ENCODE measurements at regions not wholly inside any gene's neighbourhood (a gene's known extent, or its start where the extent isn't known, plus 50 kb on each side); places are given as distances from the start of the nearest gene placed in this dataset.

DNA sequence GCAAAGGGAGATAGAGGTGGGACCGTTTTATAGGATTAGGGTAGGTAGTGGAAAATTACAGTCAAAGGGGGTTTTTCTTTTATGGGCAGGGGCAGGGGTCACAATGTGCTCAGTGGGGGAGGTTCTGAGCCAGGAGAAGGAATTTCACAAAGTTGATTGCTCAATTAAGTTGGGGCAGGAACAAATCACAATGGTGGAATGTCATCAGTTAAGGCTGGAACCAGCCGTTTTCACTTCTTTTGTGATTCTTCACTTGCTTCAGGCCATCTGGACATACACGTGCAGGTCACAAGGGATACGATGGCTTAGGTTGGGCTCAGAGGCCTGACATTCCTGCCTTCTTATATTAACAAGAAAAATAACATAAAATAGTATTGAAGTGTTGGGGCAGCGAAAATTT lies 453.8 kb downstream of the VGLL3 start:
- Histone ChIP-seq H3K4me3 (ENCODE audit: low read depth, low read length) (no peak overlapping the region), H3K9me3 (ENCODE audit: control insufficient read depth in 2 of 2, low read length in 2 of 2) (peaks cover 0 to 10% of the 10 kb centered on the region in 2 experiments)
- no peak overlapping the region for H3K27ac Mint-ChIP-seq

GRCh38 chr3:86519819-86520218 lies 471.1 kb downstream of the VGLL3 start:
- H3K27ac Mint-ChIP-seq = no peak overlapping the region
- Histone ChIP-seq H3K4me1 (ENCODE audit: control insufficient read depth, insufficient read depth, low read length, poor library complexity, severe bottlenecking) (no peaks in the 10 kb centered on the region), H3K36me3 (ENCODE audit: control insufficient read depth, insufficient read depth, low read length) (no peaks in the 10 kb centered on the region), H3K4me3 (ENCODE audit: low read depth, low read length) (no peak overlapping the region), H3K27ac (ENCODE audit: insufficient read depth, low read length, poor library complexity, severe bottlenecking) (no peak overlapping the region), H3K27me3 (ENCODE audit: control insufficient read depth, insufficient read depth, low read length) (no peaks in the 10 kb centered on the region), H3K9me3 (ENCODE audit: control insufficient read depth in 2 of 2, low read length in 2 of 2) (no peaks in the 10 kb centered on the region)
- no peaks in the 10 kb centered on the region for H3K4me1 Mint-ChIP-seq
- H3K36me3 Mint-ChIP-seq = no peaks in the 10 kb centered on the region
- H3K4me3 Mint-ChIP-seq = no peak overlapping the region
- no peak for ATAC-seq (ENCODE audit: low read depth in 2 of 2)
- no peak for DNase-seq
- H3K27me3 Mint-ChIP-seq = no peaks in the 10 kb centered on the region
- peaks cover 0 to 14% (median 4%) of the 10 kb centered on the region in 7 donors for H3K9me3 Mint-ChIP-seq

More for the DNA sequence above, 453.8 kb downstream of the VGLL3 start:
- no peaks in the 10 kb centered on the region for H3K27me3 ChIP-seq (ENCODE audit: control insufficient read depth, insufficient read depth, low read length)
- Mint-ChIP-seq H3K27me3 (no peaks in the 10 kb centered on the region), H3K4me3 (no peak overlapping the region), H3K9me3 (peaks cover 0 to 8% (median 6%) of the 10 kb centered on the region in 7 donors), H3K36me3 (no peaks in the 10 kb centered on the region), H3K4me1 (no peaks in the 10 kb centered on the region)
- H3K27ac ChIP-seq (ENCODE audit: insufficient read depth, low read length, poor library complexity, severe bottlenecking) = no peak overlapping the region
- DNase-seq (no peak), ATAC-seq (ENCODE audit: low read depth in 2 of 2) (no peak)
- H3K36me3 ChIP-seq (ENCODE audit: control insufficient read depth, insufficient read depth, low read length) = no peaks in the 10 kb centered on the region
- H3K4me1 ChIP-seq (ENCODE audit: control insufficient read depth, insufficient read depth, low read length, poor library complexity, severe bottlenecking) = no peaks in the 10 kb centered on the region

- H3K9me3 ChIP-seq (ENCODE audit: control insufficient read depth in 2 of 2, low read length in 2 of 2) = peaks cover 4 to 5% of the 10 kb centered on the region in 2 experiments
- no peaks in the 10 kb centered on the region for H3K27me3 ChIP-seq (ENCODE audit: control insufficient read depth, insufficient read depth, low read length)
- H3K27ac Mint-ChIP-seq = no peak overlapping the region
- H3K27ac ChIP-seq (ENCODE audit: insufficient read depth, low read length, poor library complexity, severe bottlenecking) = no peak overlapping the region
- ATAC-seq (ENCODE audit: low read depth in 2 of 2) (no peak), DNase-seq (no peak)
- no peaks in the 10 kb centered on the region for H3K4me1 Mint-ChIP-seq
- no peaks in the 10 kb centered on the region for H3K36me3 ChIP-seq (ENCODE audit: control insufficient read depth, insufficient read depth, low read length)
- H3K9me3 Mint-ChIP-seq = peaks cover 0 to 29% (median 9%) of the 10 kb centered on the region in 7 donors
- H3K36me3 Mint-ChIP-seq = no peaks in the 10 kb centered on the region
- H3K4me3 Mint-ChIP-seq = no peak overlapping the region
- no peaks in the 10 kb centered on the region for H3K4me1 ChIP-seq (ENCODE audit: control insufficient read depth, insufficient read depth, low read length, poor library complexity, severe bottlenecking)
- H3K27me3 Mint-ChIP-seq = no peaks in the 10 kb centered on the region
- H3K4me3 ChIP-seq (ENCODE audit: low read depth, low read length) = no peak overlapping the region
These were observed 509.3 kb downstream of the VGLL3 start for GRCh38 chr3:86481636-86482035.

GRCh38 chr3:86481031-86481430 lies 509.9 kb downstream of the VGLL3 start:
- H3K4me1 Mint-ChIP-seq = no peaks in the 10 kb centered on the region
- H3K4me3 Mint-ChIP-seq = no peak overlapping the region
- H3K27ac Mint-ChIP-seq = no peak overlapping the region
- DNase-seq (no peak), ATAC-seq (ENCODE audit: low read depth in 2 of 2) (no peak)
- Histone ChIP-seq H3K4me3 (ENCODE audit: low read depth, low read length) (no peak overlapping the region), H3K9me3 (ENCODE audit: control insufficient read depth in 2 of 2, low read length in 2 of 2) (peaks cover 4 to 5% of the 10 kb centered on the region in 2 experiments), H3K27ac (ENCODE audit: insufficient read depth, low read length, poor library complexity, severe bottlenecking) (no peak overlapping the region), H3K4me1 (ENCODE audit: control insufficient read depth, insufficient read depth, low read length, poor library complexity, severe bottlenecking) (no peaks in the 10 kb centered on the region), H3K36me3 (ENCODE audit: control insufficient read depth, insufficient read depth, low read length) (no peaks in the 10 kb centered on the region), H3K27me3 (ENCODE audit: control insufficient read depth, insufficient read depth, low read length) (no peaks in the 10 kb centered on the region)
- no peaks in the 10 kb centered on the region for H3K27me3 Mint-ChIP-seq
- H3K36me3 Mint-ChIP-seq = no peaks in the 10 kb centered on the region
- peaks cover 0 to 29% (median 9%) of the 10 kb centered on the region in 7 donors for H3K9me3 Mint-ChIP-seq

- no peak overlapping the region for H3K27ac ChIP-seq (ENCODE audit: insufficient read depth, low read length, poor library complexity, severe bottlenecking)
- no peaks in the 10 kb centered on the region for H3K36me3 ChIP-seq (ENCODE audit: control insufficient read depth, insufficient read depth, low read length)
- DNase-seq = no peak
- H3K9me3 ChIP-seq (ENCODE audit: control insufficient read depth in 2 of 2, low read length in 2 of 2) = no peaks in the 10 kb centered on the region
- H3K4me3 ChIP-seq (ENCODE audit: low read depth, low read length) = no peak overlapping the region
- no peaks in the 10 kb centered on the region for H3K4me1 Mint-ChIP-seq
- ATAC-seq (ENCODE audit: low read depth in 2 of 2) = no peak
- no peaks in the 10 kb centered on the region for H3K36me3 Mint-ChIP-seq
- H3K4me1 ChIP-seq (ENCODE audit: control insufficient read depth, insufficient read depth, low read length, poor library complexity, severe bottlenecking) = no peaks in the 10 kb centered on the region
- no peak overlapping the region for H3K4me3 Mint-ChIP-seq
- H3K27me3 Mint-ChIP-seq = no peaks in the 10 kb centered on the region
- no peaks in the 10 kb centered on the region for H3K27me3 ChIP-seq (ENCODE audit: control insufficient read depth, insufficient read depth, low read length)
- H3K27ac Mint-ChIP-seq = no peak overlapping the region
- peaks cover 0 to 11% (median 4%) of the 10 kb centered on the region in 7 donors for H3K9me3 Mint-ChIP-seq
These were observed 526.8 kb downstream of the VGLL3 start for GRCh38 chr3:86464180-86464579.

DNA sequence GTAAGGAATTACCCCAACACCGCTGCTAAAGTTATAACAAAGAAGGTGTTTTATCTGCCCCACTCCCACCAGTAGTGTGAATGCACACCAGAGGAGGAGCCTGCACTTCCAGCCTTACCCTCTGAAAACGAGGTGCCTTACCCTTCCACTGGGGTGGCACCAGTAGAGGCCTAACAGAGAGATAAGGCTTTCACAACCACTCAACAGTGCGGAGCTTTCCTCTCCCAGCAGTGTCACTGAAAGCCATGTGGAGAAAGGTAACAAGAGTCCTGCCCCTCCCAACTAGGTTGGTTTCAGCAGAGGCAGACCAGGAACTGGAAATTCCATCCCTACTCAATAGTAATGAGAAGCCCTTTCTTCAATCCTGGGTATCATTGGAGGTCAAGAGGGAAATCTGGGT lies 539.2 kb downstream of the VGLL3 start:
- peaks cover 0 to 1% of the 10 kb centered on the region in 2 experiments for H3K9me3 ChIP-seq (ENCODE audit: control insufficient read depth in 2 of 2, low read length in 2 of 2)
- H3K27ac Mint-ChIP-seq = no peak overlapping the region
- no peaks in the 10 kb centered on the region for H3K36me3 Mint-ChIP-seq
- no peak overlapping the region for H3K4me3 Mint-ChIP-seq
- H3K4me1 Mint-ChIP-seq = no peaks in the 10 kb centered on the region
- no peaks in the 10 kb centered on the region for H3K27me3 ChIP-seq (ENCODE audit: control insufficient read depth, insufficient read depth, low read length)
- no peaks in the 10 kb centered on the region for H3K36me3 ChIP-seq (ENCODE audit: control insufficient read depth, insufficient read depth, low read length)
- DNase-seq (no peak), ATAC-seq (ENCODE audit: low read depth in 2 of 2) (no peak)
- H3K4me3 ChIP-seq (ENCODE audit: low read depth, low read length) = no peak overlapping the region
- H3K9me3 Mint-ChIP-seq = peaks cover 0 to 16% (median 4%) of the 10 kb centered on the region in 7 donors
- no peaks in the 10 kb centered on the region for H3K27me3 Mint-ChIP-seq
- H3K4me1 ChIP-seq (ENCODE audit: control insufficient read depth, insufficient read depth, low read length, poor library complexity, severe bottlenecking) = no peaks in the 10 kb centered on the region
- H3K27ac ChIP-seq (ENCODE audit: insufficient read depth, low read length, poor library complexity, severe bottlenecking) = no peak overlapping the region

DNA sequence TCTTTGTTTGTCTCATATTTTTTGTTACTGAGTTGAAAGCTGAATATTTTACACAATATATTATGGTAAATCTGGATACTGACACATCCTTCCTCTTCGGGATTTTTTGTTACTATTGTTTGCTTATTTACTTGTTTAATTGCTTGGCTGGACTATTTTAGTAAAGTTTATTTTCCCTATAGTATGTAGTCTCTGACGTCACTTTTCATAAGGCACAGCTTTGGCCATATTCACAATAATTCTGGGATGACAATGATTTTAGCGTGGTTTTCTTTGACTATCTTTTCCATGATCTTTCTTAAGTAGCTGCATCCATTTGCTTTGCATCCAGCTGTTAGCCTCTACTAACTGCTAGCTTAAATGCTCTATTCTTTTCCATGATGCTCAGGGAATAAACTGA lies 552.4 kb downstream of the VGLL3 start:
- Histone ChIP-seq H3K4me3 (ENCODE audit: low read depth, low read length) (no peak overlapping the region), H3K4me1 (ENCODE audit: control insufficient read depth, insufficient read depth, low read length, poor library complexity, severe bottlenecking) (no peaks in the 10 kb centered on the region), H3K27ac (ENCODE audit: insufficient read depth, low read length, poor library complexity, severe bottlenecking) (no peak overlapping the region), H3K27me3 (ENCODE audit: control insufficient read depth, insufficient read depth, low read length) (no peaks in the 10 kb centered on the region), H3K36me3 (ENCODE audit: control insufficient read depth, insufficient read depth, low read length) (no peaks in the 10 kb centered on the region), H3K9me3 (ENCODE audit: control insufficient read depth in 2 of 2, low read length in 2 of 2) (no peaks in the 10 kb centered on the region)
- Mint-ChIP-seq H3K27ac (no peak overlapping the region), H3K4me1 (no peaks in the 10 kb centered on the region), H3K27me3 (no peaks in the 10 kb centered on the region), H3K36me3 (no peaks in the 10 kb centered on the region), H3K4me3 (no peak overlapping the region), H3K9me3 (peaks cover 0 to 9% (median 3%) of the 10 kb centered on the region in 7 donors)
- no peak for DNase-seq
- ATAC-seq (ENCODE audit: low read depth in 2 of 2) = no peak

DNA sequence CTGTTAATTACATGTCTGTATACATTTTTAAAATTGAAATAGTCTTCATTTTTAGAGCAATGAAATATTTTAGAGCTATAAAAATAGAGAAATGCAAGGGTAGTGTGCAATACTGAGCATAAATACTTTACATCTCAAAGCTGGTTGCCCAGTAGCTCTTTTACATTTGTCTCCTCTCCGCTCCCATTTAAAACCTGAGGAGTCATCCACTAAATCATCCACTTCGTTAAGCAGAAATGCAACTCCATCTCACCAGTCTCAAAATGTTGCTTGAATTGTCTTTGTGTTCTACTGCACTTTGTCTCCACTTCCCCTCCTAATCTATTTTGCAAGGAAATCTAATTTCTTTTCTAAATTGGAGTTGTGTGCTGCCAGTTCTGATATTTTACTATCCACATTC lies 563.6 kb downstream of the VGLL3 start:
- Histone ChIP-seq H3K36me3 (ENCODE audit: control insufficient read depth, insufficient read depth, low read length) (no peaks in the 10 kb centered on the region), H3K4me1 (ENCODE audit: control insufficient read depth, insufficient read depth, low read length, poor library complexity, severe bottlenecking) (no peaks in the 10 kb centered on the region), H3K27ac (ENCODE audit: insufficient read depth, low read length, poor library complexity, severe bottlenecking) (no peak overlapping the region), H3K9me3 (ENCODE audit: control insufficient read depth in 2 of 2, low read length in 2 of 2) (no peaks in the 10 kb centered on the region), H3K27me3 (ENCODE audit: control insufficient read depth, insufficient read depth, low read length) (no peaks in the 10 kb centered on the region), H3K4me3 (ENCODE audit: low read depth, low read length) (no peak overlapping the region)
- H3K27me3 Mint-ChIP-seq = no peaks in the 10 kb centered on the region
- DNase-seq = no peak
- H3K4me1 Mint-ChIP-seq = no peaks in the 10 kb centered on the region
- H3K36me3 Mint-ChIP-seq = no peaks in the 10 kb centered on the region
- H3K27ac Mint-ChIP-seq = no peak overlapping the region
- H3K9me3 Mint-ChIP-seq = peaks cover 0 to 21% (median 8%) of the 10 kb centered on the region in 7 donors
- no peak overlapping the region for H3K4me3 Mint-ChIP-seq
- ATAC-seq (ENCODE audit: low read depth in 2 of 2) = no peak

Data from CD4-positive, CD25-positive, alpha-beta regulatory T cell (primary cell).